ENCODE measurements at regions not wholly inside any gene's neighbourhood (a gene's known extent, or its start where the extent isn't known, plus 50 kb on each side); places are given as distances from the start of the nearest gene placed in this dataset.

DNA sequence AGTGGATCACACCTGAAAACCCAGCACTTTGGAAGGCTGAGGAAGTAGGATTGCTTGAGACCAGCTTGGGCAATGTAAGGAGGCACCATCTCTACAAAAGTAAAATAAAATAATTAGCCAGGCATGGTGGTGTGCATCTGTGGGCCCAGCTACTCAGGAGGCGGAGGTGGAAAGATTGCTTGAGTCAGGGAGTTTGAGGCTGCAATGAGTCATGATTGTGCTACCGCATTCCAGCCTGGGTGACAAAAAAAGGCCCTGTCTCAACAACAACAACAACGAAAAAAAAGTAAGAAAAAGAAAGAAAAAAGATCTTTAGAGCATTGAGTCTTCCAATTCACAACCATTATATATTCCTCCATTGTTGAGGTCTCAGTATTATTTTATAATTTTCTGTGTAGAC, 192.4 kb upstream of the DPH6 start:
- TF ChIP-seq CTCF (IDR thresholded peaks at IDR 0.05) = no peak
- no peak for TF ChIP-seq POLR2A (IDR thresholded peaks at IDR 0.05)
